ENCODE measurements at regions not wholly inside any gene's neighbourhood (a gene's known extent, or its start where the extent isn't known, plus 50 kb on each side); places are given as distances from the start of the nearest gene placed in this dataset.

DNA sequence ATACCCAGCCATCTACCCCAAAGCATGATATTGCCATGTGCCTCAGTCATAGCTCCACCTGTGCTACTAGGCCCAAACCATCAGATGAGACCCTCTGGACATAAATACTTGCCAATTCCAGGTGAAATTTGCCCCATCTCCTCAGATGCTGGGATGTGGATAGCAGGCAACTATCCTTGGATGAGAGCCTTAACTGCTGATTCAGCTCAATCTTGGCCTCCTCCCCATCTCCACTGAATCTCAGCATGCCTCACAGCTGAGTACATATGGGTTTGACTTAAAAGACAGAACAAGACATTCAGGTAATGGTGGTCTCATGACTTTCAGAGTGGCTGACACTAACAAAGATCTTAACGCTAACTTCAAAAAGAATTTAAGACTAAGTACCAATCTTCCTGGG is 50.8 kb upstream of the KLHL13 start:
- DNase-seq (ENCODE audit: low read depth), result no peak
- no peak overlapping the region for H3K4me3 ChIP-seq (ENCODE audit: low read depth, low read length)
- TF ChIP-seq, protein P1, sequence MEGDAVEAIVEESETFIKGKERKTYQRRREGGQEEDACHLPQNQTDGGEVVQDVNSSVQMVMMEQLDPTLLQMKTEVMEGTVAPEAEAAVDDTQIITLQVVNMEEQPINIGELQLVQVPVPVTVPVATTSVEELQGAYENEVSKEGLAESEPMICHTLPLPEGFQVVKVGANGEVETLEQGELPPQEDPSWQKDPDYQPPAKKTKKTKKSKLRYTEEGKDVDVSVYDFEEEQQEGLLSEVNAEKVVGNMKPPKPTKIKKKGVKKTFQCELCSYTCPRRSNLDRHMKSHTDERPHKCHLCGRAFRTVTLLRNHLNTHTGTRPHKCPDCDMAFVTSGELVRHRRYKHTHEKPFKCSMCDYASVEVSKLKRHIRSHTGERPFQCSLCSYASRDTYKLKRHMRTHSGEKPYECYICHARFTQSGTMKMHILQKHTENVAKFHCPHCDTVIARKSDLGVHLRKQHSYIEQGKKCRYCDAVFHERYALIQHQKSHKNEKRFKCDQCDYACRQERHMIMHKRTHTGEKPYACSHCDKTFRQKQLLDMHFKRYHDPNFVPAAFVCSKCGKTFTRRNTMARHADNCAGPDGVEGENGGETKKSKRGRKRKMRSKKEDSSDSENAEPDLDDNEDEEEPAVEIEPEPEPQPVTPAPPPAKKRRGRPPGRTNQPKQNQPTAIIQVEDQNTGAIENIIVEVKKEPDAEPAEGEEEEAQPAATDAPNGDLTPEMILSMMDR (conservative IDR thresholded peaks at IDR 0.05; ENCODE audit: low read depth, low read length), result no peak

DNA sequence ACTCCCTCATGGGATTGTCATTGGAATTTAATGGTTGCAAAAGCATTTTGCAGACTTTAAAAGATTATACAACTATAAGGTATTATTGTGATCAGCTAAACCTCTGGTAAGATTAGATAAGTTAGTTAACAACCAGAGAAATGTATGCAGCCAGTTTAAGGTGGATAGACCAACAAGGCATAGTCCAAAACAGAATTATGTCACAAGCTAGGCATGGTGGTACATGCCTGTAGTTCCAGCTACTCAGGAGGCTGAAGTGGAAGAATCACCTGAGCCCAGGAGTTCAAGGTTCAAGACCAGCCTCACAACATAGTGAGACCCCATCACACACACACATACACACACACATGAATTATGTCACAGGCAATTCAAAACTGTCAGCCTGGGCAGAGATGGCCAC is 54.7 kb upstream of the KLHL13 start:
- TF ChIP-seq, protein P1 (conservative IDR thresholded peaks at IDR 0.05; ENCODE audit: low read depth, low read length), result no peak
- H3K4me3 ChIP-seq (ENCODE audit: low read depth, low read length), result no peak overlapping the region
- no peak for DNase-seq (ENCODE audit: low read depth)

DNA sequence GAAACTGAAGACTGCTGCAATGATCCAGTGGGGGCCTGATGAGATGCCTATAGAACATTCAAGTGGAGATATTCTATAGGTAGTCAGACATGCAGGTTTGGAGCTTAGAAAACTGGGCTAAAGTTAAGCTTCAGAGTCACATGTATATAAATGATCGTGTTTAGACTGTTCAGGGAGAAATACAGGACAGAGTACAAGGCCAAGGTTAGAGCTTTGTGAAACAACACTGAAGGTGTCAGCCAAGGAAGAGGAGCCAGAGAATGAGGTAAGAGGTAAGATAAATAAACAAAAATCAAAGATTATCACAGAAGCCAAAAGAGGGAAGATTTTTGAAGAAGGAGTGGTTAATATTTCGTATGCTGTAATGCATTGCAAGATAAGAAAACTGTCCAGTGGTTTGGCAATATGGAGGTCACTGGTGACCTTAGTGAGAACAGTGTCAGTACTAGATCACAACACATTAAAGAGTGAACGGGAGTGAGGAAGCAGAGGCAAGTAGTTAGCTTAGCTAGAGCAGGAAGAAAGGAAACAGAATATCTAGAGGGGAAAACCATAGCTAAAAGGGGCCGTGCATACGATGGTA is 58.0 kb upstream of the KLHL13 start:
- DNase-seq (ENCODE audit: low read depth), result no peak
- no peak overlapping the region for H3K4me3 ChIP-seq (ENCODE audit: low read depth, low read length)
- TF ChIP-seq, protein P1 (conservative IDR thresholded peaks at IDR 0.05; ENCODE audit: low read depth, low read length), result no peak

DNA sequence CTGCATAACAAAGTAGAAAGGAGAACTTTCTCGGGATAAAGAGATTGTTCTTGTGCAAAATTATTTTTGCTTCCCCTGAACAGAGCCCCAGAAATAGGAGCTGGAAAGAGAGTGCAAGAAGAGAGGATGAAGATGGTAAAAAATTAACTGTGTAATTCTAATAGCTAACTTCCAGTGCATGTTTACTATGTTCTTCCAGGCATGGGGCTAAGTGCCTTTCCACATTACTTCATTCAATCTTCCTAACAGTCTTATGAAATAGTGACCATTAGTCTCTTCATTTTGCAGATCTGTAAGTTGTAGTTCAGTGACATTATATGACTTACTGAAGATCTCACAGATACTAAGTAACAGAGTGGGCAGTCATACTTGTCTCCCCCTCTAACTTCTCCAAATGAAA is 61.1 kb upstream of the KLHL13 start:
- TF ChIP-seq, protein P1 (conservative IDR thresholded peaks at IDR 0.05; ENCODE audit: low read depth, low read length), result no peak
- DNase-seq (ENCODE audit: low read depth), result no peak
- no peak overlapping the region for H3K4me3 ChIP-seq (ENCODE audit: low read depth, low read length)

DNA sequence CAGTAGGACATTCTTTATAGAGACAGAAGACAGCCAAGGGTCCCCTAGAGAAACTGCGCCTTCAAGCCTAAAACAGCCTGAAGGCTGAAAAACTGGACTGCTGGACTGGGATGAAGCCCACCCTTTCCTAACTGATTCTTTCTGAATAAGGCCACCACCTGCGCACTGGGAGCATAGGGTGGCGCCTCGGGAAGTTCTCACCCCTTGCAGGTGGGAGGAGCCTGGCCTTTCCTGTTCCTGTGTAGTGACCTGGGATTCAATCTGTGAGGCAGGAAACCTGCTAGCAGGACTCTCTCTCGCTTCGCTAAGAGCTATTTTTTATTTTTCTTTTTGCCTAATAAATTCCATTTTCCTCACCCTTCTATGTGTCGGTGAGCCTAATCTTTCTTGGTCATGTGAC is 61.8 kb upstream of the KLHL13 start:
- DNase-seq (ENCODE audit: low read depth), result no peak
- TF ChIP-seq, protein P1 (conservative IDR thresholded peaks at IDR 0.05; ENCODE audit: low read depth, low read length), result no peak
- H3K4me3 ChIP-seq (ENCODE audit: low read depth, low read length), result no peak overlapping the region

DNA sequence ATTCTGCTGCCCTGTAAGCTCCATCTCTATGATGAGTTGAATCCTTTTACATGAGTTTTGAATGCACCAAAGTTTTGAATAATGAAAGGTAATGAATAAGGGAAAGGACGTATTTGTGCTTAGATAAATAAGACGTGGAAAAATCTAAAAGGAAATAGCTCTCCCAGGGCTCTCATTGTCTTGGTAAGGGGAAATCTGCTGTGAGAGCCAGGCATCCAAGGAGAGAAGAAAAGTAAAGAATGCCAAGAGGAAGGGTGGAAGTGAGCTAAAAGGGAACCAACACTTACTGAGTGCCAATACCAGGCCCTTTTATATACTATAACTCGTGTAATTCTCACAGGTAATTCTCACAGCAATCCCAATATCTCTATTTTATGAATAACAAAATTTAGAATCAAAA is 62.6 kb upstream of the KLHL13 start:
- DNase-seq (ENCODE audit: low read depth), result no peak
- TF ChIP-seq, protein P1 (conservative IDR thresholded peaks at IDR 0.05; ENCODE audit: low read depth, low read length), result no peak

DNA sequence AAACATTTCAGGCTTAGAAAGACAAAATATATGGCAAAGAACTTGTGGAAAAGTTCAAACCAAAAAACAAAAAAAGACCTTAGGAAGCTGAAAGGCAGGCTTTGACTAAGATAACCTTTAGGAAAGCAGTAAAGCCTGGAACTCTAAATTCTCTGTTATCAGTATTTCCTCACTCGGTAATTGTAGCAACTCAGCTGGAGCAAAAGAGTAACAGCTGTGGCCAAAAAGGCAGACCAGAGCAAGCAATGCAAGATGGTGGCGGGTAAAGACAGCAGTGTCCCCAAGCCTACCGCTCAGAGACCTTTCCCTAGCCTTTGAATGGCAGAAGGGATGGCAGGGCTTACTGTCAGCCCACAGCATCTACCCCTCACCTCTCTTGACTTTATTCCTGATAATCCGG is 63.1 kb upstream of the KLHL13 start:
- no peak overlapping the region for H3K4me3 ChIP-seq (ENCODE audit: low read depth, low read length)
- DNase-seq (ENCODE audit: low read depth), result no peak
- TF ChIP-seq, protein P1 (conservative IDR thresholded peaks at IDR 0.05; ENCODE audit: low read depth, low read length), result no peak

More for the DNA sequence above, 62.6 kb upstream of the KLHL13 start:
- no peak overlapping the region for H3K4me3 ChIP-seq (ENCODE audit: low read depth, low read length)

All from epithelial cell of proximal tubule (primary cell).